ENCODE measurements at regions not wholly inside any gene's neighbourhood (a gene's known extent, or its start where the extent isn't known, plus 50 kb on each side); places are given as distances from the start of the nearest gene placed in this dataset.
"Not testable (repeated sequence)": the region's sequence is repeated elsewhere in the genome, so short reads cannot be mapped to it uniquely, and the experiment has no call there.

GRCh38 chr1:148679050-148679786 is 69.4 kb upstream of the NUDT4B start:
- H3K27ac ChIP-seq = peak overlapping the region in 1 of 4 donors; percentile 88
- peak in 1 of 2 donors; percentile 14 for DNase-seq (ENCODE audit: low spot score in 2 of 2)
- peak overlapping the region in 2 of 4 donors; percentile 44 to 73 for H3K4me3 ChIP-seq
- not testable (repeated sequence) for H3K4me1 ChIP-seq, H3K27me3 ChIP-seq, H3K36me3 ChIP-seq, H3K9me3 ChIP-seq
- TF ChIP-seq POLR2A (IDR thresholded peaks at IDR 0.05) (peak in 1 of 2 donors; percentile 52), CTCF (IDR thresholded peaks at IDR 0.05) (peak in 1 of 5 experiments; percentile 9)
- 1% methylated on average over 17 of the region's 77 CpGs; no CpG with 5 or more reads in 1 of the 2 donors for WGBS, 2 donors

- H3K9me3 ChIP-seq; H3K27ac ChIP-seq; H3K36me3 ChIP-seq; H3K4me1 ChIP-seq; DNase-seq (ENCODE audit: low spot score in 2 of 2); H3K27me3 ChIP-seq: not testable (repeated sequence)
- WGBS, 2 donors = 0% methylated on average over 2 of the region's 37 CpGs; no CpG with 5 or more reads in 1 of the 2 donors
- H3K4me3 ChIP-seq = peak overlapping the region in 1 of 4 donors; percentile 44
Measured at GRCh38 chr1:148679787-148680326, 68.7 kb upstream of the NUDT4B start.

- H3K27me3 ChIP-seq; H3K36me3 ChIP-seq; H3K4me1 ChIP-seq; DNase-seq (ENCODE audit: low spot score in 2 of 2); H3K27ac ChIP-seq; H3K9me3 ChIP-seq; H3K4me3 ChIP-seq: not testable (repeated sequence)
- 88% methylated on average over 1 of the region's 4 CpGs; no CpG with 5 or more reads in 1 of the 2 donors for WGBS, 2 donors
Measured at GRCh38 chr1:148686735-148687134, 61.8 kb upstream of the NUDT4B start.

- H3K9me3 ChIP-seq; H3K27ac ChIP-seq; H3K4me3 ChIP-seq; H3K36me3 ChIP-seq; DNase-seq (ENCODE audit: low spot score in 2 of 2); H3K4me1 ChIP-seq; H3K27me3 ChIP-seq: not testable (repeated sequence)
- WGBS, 2 donors = no CpG with 5 or more reads among the region's 2 CpGs
Measured at GRCh38 chr1:148687376-148687775, 61.2 kb upstream of the NUDT4B start.
